ENCODE measurements at regions not wholly inside any gene's neighbourhood (a gene's known extent, or its start where the extent isn't known, plus 50 kb on each side); places are given as distances from the start of the nearest gene placed in this dataset.

DNA sequence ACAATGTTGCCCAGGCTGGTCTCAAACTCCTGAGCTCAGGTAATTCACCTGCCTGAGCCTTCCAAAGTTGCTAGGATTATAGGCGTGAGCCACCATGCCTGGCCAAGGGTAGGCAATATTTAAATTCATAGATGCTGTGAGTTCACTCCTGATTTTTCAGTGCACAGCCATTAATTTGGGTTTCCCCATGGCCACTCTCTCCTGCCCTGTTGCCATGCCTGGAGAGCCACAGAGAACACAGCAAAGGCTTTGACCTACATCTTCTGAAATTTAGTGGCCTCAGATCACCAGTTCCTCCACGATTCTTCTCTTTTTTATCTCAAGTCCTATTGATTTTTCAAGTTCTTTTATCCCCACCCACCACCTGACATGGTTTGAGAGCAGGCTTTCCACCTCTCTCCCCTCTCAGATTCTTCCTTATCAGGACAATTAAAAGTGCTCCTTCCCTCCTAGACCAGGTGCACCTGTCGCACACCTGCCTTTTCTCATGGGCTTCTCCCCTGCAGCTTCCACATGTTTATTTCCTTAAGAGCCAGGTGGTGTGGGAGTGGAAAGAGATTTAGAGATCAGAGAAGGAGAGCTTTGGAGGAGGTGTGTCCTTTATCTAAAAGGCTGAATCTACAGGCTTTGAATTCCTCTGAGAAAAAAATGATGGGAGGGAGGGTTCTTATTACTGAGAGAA lies 123.8 kb downstream of the ADRA2A start:
- no peak for FAIRE-seq
- DNase-seq (ENCODE audit: extremely low spot score, insufficient read length, low read depth): no peak

DNA sequence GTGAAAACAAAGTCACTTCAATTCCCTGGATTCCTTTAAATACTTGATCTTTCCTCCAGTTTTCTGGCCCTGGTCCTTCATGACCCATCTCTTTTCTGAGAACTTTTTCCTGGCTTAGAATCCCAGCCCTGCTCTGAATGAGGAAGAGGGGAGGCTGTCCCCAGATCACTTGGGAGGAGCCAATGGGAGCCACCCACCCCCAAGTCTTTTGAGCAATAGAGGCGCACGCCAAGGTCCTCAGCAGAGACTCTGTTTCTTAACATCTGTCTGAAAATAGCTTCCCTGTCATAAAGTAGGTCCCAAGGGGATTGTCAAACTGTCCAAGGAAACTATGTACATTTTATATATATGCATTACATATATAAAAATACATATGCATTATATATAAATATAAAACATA lies 126.8 kb downstream of the ADRA2A start:
- DNase-seq (ENCODE audit: extremely low spot score, insufficient read length, low read depth) (no peak), FAIRE-seq (no peak)

DNA sequence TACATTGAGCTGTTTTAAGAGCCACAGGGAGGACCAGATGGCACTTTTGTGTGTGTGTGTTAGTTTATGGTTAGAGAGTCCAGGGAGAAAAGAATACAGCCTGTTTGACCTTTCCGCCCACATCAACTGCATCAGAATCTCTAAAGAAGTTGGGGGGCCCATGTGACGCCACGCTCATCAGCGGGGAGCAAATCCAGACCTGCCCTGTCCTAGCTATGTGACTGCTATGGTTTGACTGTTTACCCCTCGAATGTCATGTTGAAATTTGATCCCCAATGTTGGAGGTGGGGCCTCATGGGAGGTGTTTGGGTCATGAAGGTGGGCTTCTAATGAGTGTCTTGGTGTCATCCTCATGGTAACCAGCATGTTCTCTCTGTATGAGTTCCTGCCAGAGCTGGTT lies 128.0 kb downstream of the ADRA2A start:
- DNase-seq (ENCODE audit: extremely low spot score, insufficient read length, low read depth) (no peak), FAIRE-seq (no peak)

DNA sequence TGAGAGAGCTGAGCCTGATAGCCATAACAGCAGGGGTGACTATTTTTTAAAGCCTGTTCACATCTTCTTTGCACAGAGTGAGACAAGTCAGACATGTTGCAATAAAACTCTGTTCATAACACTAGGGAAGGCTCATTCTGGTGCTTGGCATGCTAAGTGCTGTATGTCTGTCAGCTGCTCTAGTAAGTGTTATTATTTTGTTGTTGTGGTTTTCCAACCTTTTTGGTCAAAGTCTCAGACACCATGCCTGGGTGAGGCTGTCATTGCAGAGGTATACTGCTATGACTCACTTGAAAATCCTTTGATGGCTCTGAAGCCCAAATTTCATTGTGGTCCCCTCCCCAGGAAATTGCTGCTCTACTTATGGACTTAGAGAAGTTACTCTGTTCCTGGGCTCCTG lies 129.7 kb downstream of the ADRA2A start:
- FAIRE-seq: no peak
- no peak for DNase-seq (ENCODE audit: extremely low spot score, insufficient read length, low read depth)

DNA sequence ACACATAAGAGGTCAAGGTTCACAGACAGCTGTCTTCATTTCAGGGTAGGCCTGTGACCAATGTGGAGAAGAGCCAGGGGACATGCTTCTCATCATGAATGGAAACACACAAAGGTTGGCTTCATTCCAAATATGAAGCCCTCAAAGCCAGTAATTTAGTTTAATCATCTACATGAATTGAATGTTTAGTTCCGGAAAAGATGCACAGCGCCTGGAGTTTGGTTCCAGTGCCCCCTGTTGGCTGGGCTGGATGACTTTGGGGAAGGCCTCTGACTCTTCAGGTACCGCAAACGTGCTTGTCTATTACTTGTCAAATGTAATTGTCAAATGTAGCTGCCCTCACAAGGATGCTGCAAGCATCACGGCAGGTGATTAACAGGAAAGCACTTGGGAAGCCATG lies 130.7 kb downstream of the ADRA2A start:
- DNase-seq (ENCODE audit: extremely low spot score, insufficient read length, low read depth) (no peak), FAIRE-seq (peak; percentile 29)

DNA sequence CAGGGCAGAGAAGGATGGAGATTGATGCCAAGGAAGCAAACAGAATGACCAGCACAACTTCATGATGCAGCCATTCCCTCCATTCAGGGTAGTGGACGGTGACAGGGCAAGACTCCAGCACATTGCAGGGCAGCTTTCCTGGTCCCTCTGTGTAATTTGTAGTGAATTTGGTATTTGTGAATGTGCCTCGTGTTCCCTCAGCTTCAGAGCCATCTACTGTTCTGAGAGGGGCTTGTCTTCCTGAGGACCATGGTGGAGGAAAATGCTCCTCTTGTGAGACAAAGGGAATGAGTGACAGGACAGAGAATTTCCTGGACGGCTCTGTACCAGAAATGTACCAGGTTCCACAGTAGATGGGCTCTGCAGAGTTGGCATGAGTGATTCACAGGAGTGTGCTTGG lies 132.1 kb downstream of the ADRA2A start:
- FAIRE-seq: no peak
- no peak for DNase-seq (ENCODE audit: extremely low spot score, insufficient read length, low read depth)

DNA sequence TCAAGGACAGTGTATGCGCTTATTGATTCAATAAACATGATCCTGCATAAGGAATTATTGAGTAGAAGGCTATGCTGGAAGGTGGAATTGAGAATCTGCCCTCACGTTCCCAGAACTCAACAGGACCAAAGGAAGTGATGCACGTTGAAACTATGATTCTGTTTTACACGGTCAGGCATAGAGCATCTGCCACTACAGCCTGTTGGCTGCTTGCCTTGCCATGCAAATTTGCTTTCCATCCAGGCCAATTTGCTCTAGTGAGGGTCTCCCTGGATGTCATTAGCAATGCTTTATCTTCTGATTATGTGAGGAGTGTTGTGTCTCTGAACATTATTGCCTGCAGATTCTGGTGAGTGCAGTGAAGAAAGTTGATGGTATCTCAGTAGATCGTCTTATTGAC lies 132.9 kb downstream of the ADRA2A start:
- no peak for DNase-seq (ENCODE audit: extremely low spot score, insufficient read length, low read depth)
- FAIRE-seq: no peak

DNA sequence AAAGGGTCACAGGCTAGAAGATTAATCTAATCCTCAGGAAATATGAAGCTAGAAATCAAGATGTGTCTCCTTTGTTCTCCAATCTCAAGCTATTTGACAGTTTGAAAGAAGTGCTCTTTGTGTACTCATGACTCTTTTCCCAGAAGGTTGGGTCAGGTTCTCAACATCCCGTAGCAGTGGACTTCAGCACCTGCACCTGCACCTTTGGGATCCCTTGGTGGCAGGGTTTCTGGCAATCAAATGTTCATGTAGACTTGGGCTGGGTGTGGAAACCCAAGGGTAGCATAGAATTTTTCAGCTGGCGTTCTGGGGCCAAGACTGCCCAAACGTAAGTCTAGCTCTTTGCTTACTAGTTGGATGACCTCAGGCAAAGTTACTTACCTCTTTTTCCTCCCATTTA lies 134.4 kb downstream of the ADRA2A start:
- no peak for FAIRE-seq
- no peak for DNase-seq (ENCODE audit: extremely low spot score, insufficient read length, low read depth)

DNA sequence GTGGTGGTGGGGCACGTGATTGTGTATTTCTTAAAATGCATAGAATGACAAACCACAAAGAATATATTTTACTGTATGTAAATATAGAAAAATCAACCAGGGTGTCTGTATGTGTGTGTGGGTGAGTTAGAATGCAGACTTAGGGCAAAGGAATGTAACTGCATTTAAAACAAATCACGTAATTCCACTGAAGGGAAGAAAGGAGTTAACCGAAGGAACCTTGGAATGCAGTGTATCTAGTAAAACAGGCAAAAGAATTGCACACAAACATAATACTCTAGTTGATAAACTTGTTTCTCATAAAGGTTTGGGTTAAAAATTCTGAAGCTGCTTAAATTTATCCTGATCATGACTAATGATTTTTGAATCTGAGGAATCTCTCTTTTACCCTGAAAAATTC lies 134.9 kb downstream of the ADRA2A start:
- DNase-seq (ENCODE audit: extremely low spot score, insufficient read length, low read depth) (no peak), FAIRE-seq (no peak)

DNA sequence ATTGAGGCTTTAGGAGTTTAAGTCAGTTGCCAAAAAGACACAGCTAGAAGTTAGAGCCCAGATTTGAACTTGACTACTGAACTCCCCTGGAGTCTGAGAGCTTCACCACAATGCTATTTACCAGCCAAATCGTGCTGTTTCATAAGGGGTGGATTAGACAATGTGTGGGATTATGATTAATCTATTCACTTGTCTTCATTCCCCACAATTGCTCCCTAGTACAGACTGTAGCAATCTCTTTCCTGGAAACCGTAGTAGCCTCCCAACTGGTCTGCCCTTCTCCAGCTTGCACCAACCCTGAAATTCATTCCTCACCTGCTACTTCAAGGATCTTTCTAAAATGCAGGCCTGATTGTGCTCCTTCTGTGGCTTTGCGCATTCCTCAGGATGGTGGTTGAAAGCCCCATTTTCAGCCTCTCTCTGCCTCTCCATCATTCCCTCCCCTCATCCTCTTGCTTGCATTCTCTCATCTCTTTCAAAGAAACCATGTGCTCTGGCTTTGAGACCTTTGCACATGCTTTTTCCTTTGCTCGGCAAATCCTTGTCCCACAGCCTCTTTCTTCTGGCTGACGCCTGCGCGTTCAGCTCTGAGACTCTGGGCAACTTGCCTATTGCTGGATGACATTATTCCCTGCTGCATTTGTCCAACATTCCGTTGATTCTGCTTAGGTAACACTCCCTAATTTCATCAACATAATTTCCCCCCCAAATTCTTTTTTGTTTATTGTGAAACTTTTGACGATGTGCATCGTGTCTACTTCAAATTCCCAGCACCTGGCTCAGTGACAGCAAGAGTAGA lies 145.1 kb downstream of the ADRA2A start:
- DNase-seq (ENCODE audit: extremely low spot score, insufficient read length, low read depth): no peak
- FAIRE-seq: no peak

DNA sequence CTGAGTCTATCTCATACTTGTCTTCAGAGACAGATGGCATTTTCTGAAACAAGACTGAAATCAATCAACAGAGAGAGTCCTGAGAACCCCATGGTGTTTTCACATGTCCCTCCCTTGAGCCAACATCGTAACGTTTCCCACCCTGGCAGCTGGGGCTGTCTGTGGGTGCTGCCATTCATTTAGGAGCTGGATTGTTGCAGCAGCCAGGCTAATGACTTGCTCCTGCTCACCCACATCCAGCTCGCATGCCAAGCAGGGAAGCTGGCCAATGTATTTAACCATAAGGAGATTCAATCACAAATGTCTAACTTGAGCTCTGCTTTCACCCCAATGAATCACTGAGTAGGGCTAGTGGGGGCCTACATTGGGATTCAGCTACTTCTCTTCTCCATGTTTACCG lies 146.1 kb downstream of the ADRA2A start:
- no peak for DNase-seq (ENCODE audit: extremely low spot score, insufficient read length, low read depth)
- FAIRE-seq: no peak

DNA sequence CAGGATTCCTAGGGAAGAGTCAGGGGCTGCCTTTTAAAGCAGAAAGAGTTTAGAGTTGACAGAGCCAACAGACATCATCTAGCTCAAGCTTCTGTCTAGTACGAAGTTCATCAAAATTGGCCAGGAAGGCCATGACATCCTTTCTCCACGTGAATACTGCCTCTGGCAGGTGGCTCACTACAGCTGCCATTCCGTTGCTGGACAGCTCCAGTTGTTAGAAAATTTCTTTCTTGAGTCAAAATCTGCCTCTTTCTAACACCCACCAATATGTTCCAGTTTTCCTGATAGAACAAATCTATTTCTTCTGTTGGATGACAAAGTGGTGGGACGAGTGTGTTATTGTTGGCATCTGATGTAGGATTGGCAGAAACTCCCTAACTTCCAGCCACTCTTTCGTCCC lies 154.9 kb downstream of the ADRA2A start:
- DNase-seq (ENCODE audit: extremely low spot score, insufficient read length, low read depth): no peak
- no peak for FAIRE-seq

DNA sequence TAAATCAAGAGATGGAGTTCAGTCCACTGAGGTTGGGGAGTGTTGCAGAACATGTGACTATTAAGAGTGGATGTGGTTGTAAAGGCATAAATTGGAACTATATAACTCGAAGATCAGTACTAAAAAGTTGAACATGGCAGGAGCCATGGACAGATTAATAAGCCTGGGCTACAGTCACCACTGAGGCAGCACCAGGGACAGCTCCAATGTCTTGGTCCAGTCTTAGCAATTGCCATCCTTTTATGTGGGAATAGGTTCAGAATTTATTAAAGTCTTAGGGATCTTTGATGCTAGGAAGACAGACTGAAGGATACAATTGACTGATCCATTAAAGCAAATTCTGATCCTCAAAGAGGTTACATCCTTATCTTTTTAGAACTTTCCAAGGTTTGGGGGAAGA lies 156.6 kb downstream of the ADRA2A start:
- DNase-seq (ENCODE audit: extremely low spot score, insufficient read length, low read depth) (no peak), FAIRE-seq (no peak)

DNA sequence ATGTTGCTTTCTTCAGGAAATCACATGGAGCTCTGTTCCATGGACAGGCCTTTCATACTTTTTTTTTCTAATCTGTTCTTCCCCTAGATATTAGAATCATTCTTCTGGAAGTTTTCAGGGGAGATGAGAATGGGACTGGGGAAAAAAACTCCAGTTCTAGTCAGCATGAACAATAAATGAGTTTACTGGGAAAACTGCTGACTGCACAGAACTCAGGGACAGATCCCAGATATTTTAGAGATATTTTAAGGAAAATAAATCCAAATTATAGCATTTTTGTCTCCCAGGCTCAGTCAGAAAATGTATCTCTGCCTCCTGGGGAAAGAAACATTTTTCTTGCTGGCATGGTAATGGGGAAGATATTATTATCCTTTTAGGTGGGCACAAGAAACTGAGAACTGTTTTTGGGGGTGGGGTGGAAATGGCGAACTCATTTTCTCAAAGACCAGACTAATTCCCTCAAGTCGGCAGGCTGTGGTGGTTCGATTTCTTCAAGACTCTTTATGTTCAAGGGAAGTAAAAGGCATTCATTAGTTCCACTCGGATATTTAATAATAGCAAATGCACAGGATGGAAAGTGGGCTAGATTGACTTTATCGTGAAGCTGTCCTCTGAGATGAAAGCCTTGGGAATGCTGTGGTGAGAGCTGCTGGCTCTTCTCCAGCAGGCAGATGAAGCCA lies 157.5 kb downstream of the ADRA2A start:
- FAIRE-seq (no peak), DNase-seq (ENCODE audit: extremely low spot score, insufficient read length, low read depth) (no peak)

DNA sequence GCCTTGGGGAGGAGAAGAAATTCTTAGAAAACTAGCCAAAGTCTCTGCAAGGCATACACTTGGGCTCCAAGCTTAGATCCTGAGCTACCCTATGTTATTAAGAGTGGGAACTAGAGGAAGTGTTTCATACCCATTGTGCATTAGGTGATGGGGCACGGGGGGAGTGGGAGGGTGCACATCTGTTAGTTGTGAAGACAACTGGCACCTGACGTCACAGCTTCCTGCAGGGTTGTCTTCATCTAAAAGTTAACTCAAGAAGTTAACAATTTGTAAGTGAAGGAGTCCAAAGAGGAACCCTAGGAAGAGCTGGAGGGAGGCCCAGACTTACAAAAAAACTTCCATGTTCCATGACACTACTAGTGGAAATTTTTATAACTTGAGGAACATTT lies 158.1 kb downstream of the ADRA2A start:
- no peak for DNase-seq (ENCODE audit: extremely low spot score, insufficient read length, low read depth)
- no peak for FAIRE-seq

DNA sequence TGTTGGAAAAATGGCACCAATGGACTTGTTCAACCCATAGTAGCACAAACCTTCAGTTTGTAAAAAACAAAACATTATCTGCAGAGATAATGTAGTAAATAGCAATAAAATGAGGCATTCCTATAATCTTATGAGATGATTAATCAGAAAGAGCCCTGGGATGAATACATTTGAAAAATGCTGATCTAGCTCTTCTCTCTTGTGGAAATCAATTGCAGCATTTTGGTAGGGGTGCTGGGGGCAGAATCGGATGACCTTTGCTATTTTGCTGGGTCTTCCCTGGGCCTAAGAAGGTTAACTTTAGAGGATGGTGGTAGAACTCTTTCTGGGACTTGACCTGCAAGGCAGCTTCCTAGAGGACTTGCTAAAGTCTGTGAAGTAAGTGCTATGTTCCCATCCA lies 163.5 kb downstream of the ADRA2A start:
- DNase-seq (ENCODE audit: extremely low spot score, insufficient read length, low read depth) (no peak), FAIRE-seq (no peak)

DNA sequence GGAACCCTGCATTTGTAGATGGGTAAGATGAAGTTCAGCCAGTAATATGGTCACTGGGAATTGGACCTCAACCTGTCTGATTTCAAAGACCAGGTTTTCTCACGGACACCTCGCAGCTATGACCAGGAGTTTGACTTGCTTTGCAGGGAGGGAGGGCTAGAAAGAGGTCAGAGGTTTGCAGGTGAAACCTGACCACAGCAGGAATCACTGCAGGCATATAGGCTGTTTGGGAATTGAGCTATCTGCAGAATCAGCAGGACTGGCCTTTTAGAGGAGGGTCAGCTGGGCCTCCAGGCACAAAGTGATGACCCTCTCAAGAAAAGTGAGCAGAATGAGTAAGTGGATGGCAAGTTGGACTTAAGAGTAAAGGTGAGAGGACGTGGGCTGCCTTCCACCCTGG lies 166.3 kb downstream of the ADRA2A start:
- no peak for DNase-seq (ENCODE audit: extremely low spot score, insufficient read length, low read depth)
- FAIRE-seq: no peak

DNA sequence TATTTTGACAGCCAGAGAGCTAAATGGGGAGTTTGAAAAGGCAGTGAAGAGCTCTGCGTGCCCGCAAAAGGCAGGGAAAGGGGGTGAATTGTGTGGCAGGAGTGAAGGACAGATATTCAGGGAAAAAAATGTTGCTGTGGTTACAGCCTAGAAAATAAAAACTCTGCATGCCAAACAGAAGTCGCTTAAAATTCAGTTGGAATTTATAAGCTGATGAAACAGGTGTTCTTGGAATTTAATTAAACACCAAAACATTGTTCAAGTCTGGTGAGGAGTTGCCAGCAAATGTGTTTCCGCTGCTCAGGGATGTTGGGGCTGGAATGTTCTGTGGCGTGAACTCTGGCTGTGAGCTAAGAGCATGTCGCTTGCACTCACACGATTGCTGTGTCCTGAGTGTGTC lies 169.3 kb downstream of the ADRA2A start:
- DNase-seq (ENCODE audit: extremely low spot score, insufficient read length, low read depth) (no peak), FAIRE-seq (no peak)

DNA sequence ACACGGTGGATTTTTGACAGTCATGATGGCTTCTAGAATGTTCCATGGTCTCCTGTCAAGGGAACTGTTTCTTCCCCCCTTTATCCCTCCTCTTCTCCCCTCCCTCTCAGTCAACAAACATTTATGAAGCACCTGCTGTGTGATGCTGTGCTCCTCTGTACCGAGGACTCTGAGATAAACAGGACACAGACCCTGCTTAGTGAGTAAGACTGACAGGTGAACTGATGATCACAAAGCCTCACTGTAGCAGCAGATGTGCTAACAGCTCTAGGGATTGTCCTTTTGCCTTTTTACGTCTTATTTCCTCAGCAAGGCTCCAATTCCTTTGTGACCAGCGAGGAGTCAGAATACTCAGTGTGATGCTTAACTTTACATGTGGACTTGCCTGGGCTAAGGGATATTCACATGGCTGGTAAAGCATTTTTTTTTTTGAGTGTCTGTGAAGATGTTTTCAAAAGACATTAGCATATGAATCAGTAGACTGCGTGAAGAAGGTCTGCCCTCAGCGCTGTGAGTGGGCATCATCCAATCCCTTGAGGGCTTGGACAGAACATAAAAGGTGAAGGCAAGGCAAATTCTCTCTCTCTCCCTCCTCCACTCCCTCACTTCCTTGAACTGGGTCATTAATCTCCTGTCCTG lies 170.1 kb downstream of the ADRA2A start:
- FAIRE-seq: no peak
- DNase-seq (ENCODE audit: extremely low spot score, insufficient read length, low read depth): no peak

DNA sequence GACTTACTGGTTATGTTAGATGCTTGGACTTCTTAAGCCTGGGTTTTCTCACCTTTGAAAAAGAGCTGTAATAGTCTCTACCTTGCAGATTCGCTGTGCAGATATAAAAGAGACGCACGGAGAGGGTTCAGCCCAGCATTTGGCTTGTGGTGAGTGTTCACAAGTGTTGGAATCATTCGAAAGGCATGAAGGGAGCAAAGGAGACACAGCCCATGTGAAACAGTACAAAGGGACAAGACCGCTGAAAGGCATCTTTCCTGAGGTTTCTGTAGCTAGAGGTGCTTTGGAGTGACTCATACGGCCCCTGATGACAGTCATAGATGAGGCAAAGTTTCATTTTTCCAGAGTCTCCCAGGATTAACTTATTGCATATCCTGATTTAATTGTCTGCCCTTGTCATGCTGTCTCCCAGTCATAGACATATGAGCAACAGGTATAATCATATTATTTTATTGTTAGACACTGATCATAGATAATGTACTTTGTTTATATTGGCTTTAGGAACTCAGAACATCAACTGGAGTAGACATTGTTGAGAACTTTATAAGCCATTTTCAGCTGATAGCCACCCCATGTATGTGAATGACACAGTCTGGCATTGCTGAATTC lies 171.1 kb downstream of the ADRA2A start:
- no peak for FAIRE-seq
- no peak for DNase-seq (ENCODE audit: extremely low spot score, insufficient read length, low read depth)

DNA sequence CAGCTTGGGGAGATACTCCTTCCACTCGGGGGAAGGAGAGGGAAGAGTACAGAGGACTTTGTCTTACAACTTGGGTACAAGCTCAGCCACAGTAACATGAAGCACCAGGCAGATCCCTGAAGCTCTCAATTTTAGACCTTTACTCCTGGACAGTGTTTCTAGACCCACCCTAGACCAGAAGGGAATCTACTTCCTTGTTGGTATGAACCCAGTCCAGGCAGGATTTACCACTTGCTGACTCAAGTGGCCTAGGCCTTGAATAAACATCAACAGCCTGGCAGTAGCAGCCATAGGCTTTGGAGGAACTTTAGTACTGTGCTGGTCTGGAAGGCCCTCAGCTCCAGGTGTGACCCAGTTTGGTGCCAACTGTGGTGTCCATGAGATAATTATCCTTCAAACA lies 173.1 kb downstream of the ADRA2A start:
- DNase-seq (ENCODE audit: extremely low spot score, insufficient read length, low read depth) (no peak), FAIRE-seq (no peak)
